NCI-H2227 (cell line): ENCODE measurements at regions not wholly inside any gene's neighbourhood (a gene's known extent, or its start where the extent isn't known, plus 50 kb on each side); places are given as distances from the start of the nearest gene placed in this dataset.
"Not testable (repeated sequence)": the region's sequence is repeated elsewhere in the genome, so short reads cannot be mapped to it uniquely, and the experiment has no call there.

ENCODE experiments used
- DNase-seq: peaks from one replicate; lab custom pipeline; 2025; ENCODE audit not compliant: unreplicated experiment; lab: John Stamatoyannopoulos, UW

GRCh38 chr7:9030976-9031375 is 597.6 kb downstream of the NXPH1 start:
- DNase-seq, result no peak

- no peak for DNase-seq
These were observed 598.0 kb downstream of the NXPH1 start for GRCh38 chr7:9031386-9031785.

- DNase-seq, result no peak
These were observed 602.7 kb downstream of the NXPH1 start for GRCh38 chr7:9036080-9036479.

- DNase-seq, result no peak
These were observed 637.9 kb downstream of the NXPH1 start for GRCh38 chr7:9071160-9071762.

GRCh38 chr7:9075774-9076173 is 642.4 kb downstream of the NXPH1 start:
- not testable (repeated sequence) for DNase-seq

GRCh38 chr7:9082203-9082602 is 648.8 kb downstream of the NXPH1 start:
- no peak for DNase-seq

- DNase-seq, result no peak
These were observed 650.4 kb downstream of the NXPH1 start for GRCh38 chr7:9083837-9084236.

- DNase-seq, result no peak
These were observed 657.9 kb downstream of the NXPH1 start for GRCh38 chr7:9091282-9091681.

- no peak for DNase-seq
These were observed 664.2 kb downstream of the NXPH1 start for GRCh38 chr7:9097565-9098060.

- no peak for DNase-seq
These were observed 666.9 kb downstream of the NXPH1 start for GRCh38 chr7:9100289-9100688.

GRCh38 chr7:9102846-9103245 is 669.4 kb downstream of the NXPH1 start:
- no peak for DNase-seq

- DNase-seq, result no peak
These were observed 673.3 kb downstream of the NXPH1 start for GRCh38 chr7:9106747-9107146.

GRCh38 chr7:9120331-9120730 is 686.9 kb downstream of the NXPH1 start:
- DNase-seq, result no peak

- no peak for DNase-seq
These were observed 690.9 kb downstream of the NXPH1 start for GRCh38 chr7:9124320-9124719.

- DNase-seq, result no peak
These were observed 691.8 kb downstream of the NXPH1 start for GRCh38 chr7:9125246-9125645.

- DNase-seq, result no peak
These were observed 694.5 kb downstream of the NXPH1 start for GRCh38 chr7:9127901-9128300.

GRCh38 chr7:9148687-9149086 is 715.3 kb downstream of the NXPH1 start:
- no peak for DNase-seq

GRCh38 chr7:9149499-9150082 is 716.2 kb downstream of the NXPH1 start:
- no peak for DNase-seq

GRCh38 chr7:9163691-9164090 is 730.3 kb downstream of the NXPH1 start:
- not testable (repeated sequence) for DNase-seq

GRCh38 chr7:9175871-9176270 is 742.5 kb downstream of the NXPH1 start:
- no peak for DNase-seq

- DNase-seq, result no peak
These were observed 747.9 kb downstream of the NXPH1 start for GRCh38 chr7:9181356-9181755.

GRCh38 chr7:9186730-9187129 is 753.3 kb downstream of the NXPH1 start:
- DNase-seq, result no peak

- no peak for DNase-seq
These were observed 756.3 kb downstream of the NXPH1 start for GRCh38 chr7:9189703-9190102.
